HG03045 (cell line): ENCODE measurements at regions not wholly inside any gene's neighbourhood (a gene's known extent, or its start where the extent isn't known, plus 50 kb on each side); places are given as distances from the start of the nearest gene placed in this dataset.
"Not testable (repeated sequence)": the region's sequence is repeated elsewhere in the genome, so short reads cannot be mapped to it uniquely, and the experiment has no call there.

Experiments
- ATAC-seq: cut with Tn5 transposase; IDR thresholded peaks from one replicate; pipeline ENCODE4 v1.9.1; 2021; ENCODE audit warnings: mild to moderate bottlenecking, moderate library complexity; ENCODE audit not compliant: unreplicated experiment

- no peak for ATAC-seq
Observed at GRCh38 chr4:184906480-184907097, 80.8 kb upstream of the ACSL1 start.

DNA sequence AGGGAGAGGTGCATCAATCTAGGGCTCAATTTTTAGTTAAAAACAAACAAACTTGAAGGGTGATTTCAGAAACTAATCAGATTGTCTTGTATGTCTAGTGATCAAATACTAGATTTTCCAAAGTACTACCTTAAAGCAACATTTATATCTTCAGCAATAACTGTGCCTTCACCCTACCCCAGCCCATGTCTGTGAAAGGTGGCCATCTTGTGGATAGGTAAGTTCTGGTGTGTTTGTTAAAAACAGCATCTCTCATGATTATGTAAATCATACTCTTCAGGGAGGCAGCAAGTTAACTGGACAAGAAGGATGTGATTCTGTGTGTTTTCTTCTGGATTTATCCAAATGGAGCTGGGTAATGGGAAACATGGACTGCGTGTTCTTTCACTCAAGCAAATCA is 81.4 kb upstream of the ACSL1 start:
- no peak for ATAC-seq

DNA sequence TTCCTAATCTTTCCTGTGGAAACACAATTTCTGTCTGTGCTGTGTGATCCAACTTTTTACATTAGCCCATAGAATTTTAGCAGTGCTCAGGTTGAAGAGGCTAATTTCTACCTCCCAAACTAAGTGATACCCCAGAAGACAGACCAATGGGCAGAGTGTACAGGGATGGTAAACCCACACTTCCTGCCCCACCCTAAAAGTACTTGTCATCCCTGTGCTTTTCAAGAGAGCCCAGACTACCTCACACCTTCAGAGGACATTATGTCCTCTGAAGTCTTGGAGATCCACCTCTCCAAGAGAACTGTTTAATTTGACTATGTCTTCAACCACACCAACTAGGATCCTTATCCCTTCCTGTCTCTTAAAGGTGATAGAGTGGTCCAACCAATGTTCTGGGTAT is 82.0 kb upstream of the ACSL1 start:
- ATAC-seq = no peak

DNA sequence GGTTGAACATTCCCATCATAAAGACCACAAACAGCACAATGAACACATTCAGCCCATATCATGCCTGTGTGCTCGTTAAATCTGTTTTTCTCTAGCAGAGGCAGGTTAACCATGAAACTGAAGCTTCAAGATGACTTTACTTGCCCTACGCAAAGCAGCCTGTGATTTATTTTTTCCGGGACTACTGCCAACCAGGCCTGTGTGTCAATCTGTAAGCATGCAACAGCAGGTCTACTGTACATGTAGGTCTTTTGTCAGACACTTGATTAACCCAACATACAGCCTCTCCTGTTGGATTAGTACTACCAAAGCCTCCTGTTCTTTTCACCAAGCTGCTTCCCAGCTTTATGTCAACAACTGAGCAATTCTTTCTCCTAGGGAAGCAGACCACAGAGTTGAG is 85.5 kb upstream of the ACSL1 start:
- ATAC-seq = no peak

GRCh38 chr4:184913356-184914143 is 87.8 kb upstream of the ACSL1 start:
- no peak for ATAC-seq

DNA sequence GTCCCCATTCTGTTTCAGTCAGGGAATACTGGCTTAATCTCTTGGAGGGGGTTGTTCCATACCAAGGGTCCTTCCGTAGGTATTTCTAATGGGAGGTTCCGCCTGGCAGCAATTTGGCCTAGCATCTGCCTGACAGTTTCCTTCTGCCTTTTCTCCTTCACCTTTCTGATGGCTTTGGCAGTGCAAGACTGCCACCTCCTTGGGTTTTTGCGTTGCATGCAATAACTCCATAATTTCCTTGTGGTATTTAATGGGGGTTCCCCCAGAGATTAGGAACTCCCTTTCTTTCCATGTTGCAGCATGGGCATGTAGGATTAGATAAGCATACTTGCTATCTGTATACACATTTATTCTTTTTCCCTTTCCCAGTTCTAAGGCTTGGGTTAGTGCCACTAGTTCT is 93.0 kb upstream of the ACSL1 start:
- ATAC-seq = not testable (repeated sequence)

DNA sequence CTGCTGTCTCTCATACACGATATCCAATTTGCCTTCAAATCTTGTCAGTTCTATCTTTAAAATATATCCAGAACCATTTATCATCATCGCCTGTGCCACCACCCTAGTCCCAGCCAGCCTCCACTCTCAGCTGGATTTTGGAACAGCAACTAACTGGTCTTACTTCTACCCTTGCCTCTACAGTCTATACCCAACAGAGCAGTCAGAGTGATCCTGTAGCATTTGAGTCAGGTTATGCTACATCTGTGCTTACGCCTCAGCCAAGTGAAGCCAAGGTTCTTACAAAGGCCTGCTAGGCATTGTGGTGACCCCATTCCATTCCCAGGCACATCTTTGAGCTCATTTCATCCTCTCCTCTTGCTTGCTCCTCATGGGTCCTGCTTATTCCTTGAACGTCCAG is 95.7 kb upstream of the ACSL1 start:
- no peak for ATAC-seq

- no peak for ATAC-seq
Observed at GRCh38 chr4:184922301-184922700, 96.0 kb upstream of the HELT start.

DNA sequence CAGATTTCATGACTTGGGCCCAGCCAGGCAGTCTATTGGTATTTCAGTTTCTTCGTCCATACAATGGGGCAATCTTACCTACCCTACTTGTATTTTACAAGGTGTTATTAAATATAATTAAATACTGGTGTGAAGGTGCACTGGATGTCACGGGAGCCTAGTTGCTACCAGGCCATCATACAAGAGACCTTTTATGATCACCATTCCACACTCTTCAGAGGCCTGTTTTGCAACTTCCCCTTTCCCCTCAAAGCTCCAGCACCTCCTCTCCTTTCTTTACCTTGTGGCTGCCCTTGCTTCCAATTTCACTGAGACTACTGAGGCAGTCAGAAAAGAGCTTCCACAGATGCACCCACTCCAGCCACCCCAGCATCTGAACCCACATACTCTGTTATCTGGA is 93.8 kb upstream of the HELT start:
- ATAC-seq = no peak

DNA sequence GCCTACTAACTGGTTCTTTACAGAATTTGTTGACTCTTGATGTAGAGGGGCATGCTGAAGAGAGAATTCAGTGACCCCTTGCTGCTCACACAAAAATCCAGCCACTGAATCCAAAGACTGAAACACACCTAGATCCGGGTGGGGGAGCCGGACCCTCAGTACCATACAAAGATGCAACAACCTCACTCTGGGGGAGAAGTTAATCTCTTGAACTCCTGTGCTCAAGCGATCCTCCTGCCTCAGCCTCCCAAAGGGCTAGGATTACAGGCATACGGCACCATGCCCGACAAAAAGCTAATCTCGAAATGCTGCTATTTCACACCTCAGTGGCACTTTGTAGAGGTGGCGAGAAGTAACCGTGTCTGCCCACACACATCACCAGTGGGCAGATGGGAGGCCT is 88.8 kb upstream of the HELT start:
- no peak for ATAC-seq

DNA sequence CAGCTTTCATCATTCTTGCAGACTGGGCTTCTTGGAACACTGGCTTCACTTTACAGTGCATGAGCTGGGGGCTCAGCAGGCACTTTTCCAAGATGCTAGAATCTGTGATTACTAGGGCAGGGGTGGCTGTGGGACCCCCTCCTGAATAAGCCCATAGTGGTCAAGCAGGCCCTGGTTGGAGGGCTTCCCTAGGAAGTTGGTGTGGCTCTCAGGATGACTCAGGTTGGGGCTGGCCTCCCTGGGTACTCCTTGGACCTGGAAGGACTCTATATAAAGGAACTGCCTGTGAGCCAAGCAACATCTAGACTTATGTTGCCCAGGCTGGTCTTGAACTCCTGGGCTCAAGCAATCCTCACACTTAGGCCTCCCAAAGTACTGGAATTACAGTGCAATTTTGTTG is 88.3 kb upstream of the HELT start:
- ATAC-seq = no peak

- no peak for ATAC-seq
Observed at GRCh38 chr4:184932343-184932742, 85.9 kb upstream of the HELT start.

DNA sequence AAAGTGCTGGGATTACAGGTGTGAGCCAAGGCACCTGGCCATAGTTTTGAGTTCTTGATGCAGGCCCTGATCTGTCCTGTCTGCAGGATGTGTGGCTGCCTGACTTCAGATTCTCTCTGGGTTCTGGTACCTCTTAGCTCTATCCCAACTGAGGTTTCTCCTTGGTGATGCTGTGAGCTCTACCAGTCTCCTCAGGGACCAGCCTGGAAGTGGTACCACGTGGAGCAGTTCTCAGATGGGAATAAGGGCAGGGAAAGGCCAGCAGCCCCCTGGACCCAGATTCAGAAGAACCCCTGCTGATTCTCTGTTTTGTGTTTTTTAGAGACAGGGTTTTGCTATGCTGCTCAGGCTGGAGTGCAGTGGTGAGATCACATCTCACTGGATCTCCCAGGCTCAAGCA is 85.0 kb upstream of the HELT start:
- ATAC-seq = no peak

- ATAC-seq = no peak
Observed at GRCh38 chr4:184934184-184934583, 84.1 kb upstream of the HELT start.

GRCh38 chr4:184934961-184935360 is 83.3 kb upstream of the HELT start:
- ATAC-seq = no peak

DNA sequence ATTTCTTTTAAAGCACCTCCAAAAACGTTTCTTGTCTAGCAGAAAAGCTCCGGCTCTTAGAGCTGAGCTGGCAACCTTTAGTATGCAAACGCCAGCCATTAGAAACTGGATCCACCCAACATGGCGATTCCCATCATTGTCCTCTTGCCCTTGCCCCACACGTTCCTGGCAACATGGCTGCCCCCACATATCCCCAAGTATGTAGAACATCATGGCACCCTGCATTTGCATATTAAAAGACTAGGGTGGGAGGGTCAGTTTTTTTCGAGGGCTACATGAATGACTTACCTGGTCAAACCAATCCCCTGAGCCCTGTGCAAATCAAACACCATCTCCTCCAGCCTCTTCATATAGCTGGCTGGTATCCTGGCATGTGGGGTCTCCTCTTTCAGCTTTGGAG is 82.2 kb upstream of the HELT start:
- no peak for ATAC-seq

GRCh38 chr4:184937030-184937710 is 81.1 kb upstream of the HELT start:
- no peak for ATAC-seq

GRCh38 chr4:184937745-184938144 is 80.5 kb upstream of the HELT start:
- ATAC-seq = no peak

GRCh38 chr4:184938871-184939270 is 79.4 kb upstream of the HELT start:
- ATAC-seq = no peak

- ATAC-seq = no peak
Observed at GRCh38 chr4:184939978-184940377, 78.3 kb upstream of the HELT start.

GRCh38 chr4:184940500-184940899 is 77.8 kb upstream of the HELT start:
- ATAC-seq = no peak
